ENCODE measurements at regions not wholly inside any gene's neighbourhood (a gene's known extent, or its start where the extent isn't known, plus 50 kb on each side); places are given as distances from the start of the nearest gene placed in this dataset.

DNA sequence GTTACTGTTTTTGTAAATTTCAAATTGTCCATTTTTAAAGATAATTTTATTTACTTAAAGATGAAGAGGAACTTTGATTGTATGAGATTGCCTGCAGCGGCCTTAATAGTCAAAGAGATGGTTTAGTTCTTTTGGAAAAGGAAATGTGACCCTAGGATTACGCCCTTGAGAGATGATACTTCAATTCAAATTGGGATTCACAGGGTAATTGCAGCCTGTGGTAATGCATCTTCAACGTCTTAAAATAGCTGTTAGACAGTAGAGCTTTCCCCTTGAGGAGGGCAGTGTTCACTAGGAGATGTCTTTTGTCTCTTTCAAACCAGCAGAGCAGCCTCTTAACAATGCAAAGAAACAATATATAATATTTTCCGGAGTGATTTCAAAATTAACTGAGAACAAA, 127.1 kb downstream of the TAF11L14 start:
- Histone ChIP-seq H3K9me3 (ENCODE audit: control insufficient read depth in 4 of 4, insufficient read depth in 3 of 4, low read length in 3 of 4) (peaks cover 0 to 2% (median 0%) of the 10 kb centered on the region in 4 donors), H3K36me3 (ENCODE audit: control insufficient read depth in 4 of 4, insufficient read depth in 4 of 4, low read length in 4 of 4) (no peaks in the 10 kb centered on the region)
- 52 to 70% methylated on average over 4 of the region's 4 CpGs for WGBS, 2 donors

DNA sequence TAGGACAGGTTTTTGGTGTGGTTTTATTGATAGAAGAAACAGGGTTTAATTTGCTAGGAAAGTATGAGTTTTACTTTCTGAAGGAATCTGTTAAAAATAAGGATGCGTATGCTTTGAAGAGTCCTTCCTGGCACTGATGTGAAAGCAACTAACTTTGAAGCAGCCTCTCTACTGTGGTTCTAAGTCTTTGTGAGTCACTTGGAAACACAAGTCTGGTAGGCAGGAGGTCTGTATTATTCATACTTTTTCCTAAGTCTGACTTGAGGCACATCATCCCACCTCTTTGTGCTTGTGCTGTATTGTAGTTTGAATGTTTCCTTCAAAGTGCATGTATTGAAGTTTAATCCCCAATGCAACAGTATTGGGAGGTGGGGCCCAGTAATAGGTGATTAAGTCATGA, 129.0 kb downstream of the TAF11L14 start:
- Histone ChIP-seq H3K9me3 (ENCODE audit: control insufficient read depth in 4 of 4, insufficient read depth in 3 of 4, low read length in 3 of 4) (peaks cover 0 to 4% (median 0%) of the 10 kb centered on the region in 4 donors), H3K27me3 (ENCODE audit: control insufficient read depth in 3 of 3, insufficient read depth in 3 of 3, low read length in 2 of 3) (no peaks in the 10 kb centered on the region), H3K9ac (ENCODE audit: insufficient read depth in 1 of 2, low read length in 2 of 2) (no peak overlapping the region), H3K27ac (ENCODE audit: low read depth in 1 of 2, low read length in 1 of 2) (no peak overlapping the region), H3K4me3 (no peak overlapping the region), H3K4me1 (ENCODE audit: control insufficient read depth in 5 of 5, insufficient read depth in 5 of 5, low read length in 5 of 5) (no peaks in the 10 kb centered on the region), H3K36me3 (ENCODE audit: control insufficient read depth in 4 of 4, insufficient read depth in 4 of 4, low read length in 4 of 4) (no peaks in the 10 kb centered on the region)
- TF ChIP-seq, protein P1, sequence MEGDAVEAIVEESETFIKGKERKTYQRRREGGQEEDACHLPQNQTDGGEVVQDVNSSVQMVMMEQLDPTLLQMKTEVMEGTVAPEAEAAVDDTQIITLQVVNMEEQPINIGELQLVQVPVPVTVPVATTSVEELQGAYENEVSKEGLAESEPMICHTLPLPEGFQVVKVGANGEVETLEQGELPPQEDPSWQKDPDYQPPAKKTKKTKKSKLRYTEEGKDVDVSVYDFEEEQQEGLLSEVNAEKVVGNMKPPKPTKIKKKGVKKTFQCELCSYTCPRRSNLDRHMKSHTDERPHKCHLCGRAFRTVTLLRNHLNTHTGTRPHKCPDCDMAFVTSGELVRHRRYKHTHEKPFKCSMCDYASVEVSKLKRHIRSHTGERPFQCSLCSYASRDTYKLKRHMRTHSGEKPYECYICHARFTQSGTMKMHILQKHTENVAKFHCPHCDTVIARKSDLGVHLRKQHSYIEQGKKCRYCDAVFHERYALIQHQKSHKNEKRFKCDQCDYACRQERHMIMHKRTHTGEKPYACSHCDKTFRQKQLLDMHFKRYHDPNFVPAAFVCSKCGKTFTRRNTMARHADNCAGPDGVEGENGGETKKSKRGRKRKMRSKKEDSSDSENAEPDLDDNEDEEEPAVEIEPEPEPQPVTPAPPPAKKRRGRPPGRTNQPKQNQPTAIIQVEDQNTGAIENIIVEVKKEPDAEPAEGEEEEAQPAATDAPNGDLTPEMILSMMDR (IDR thresholded peaks at IDR 0.05; ENCODE audit: control extremely low read depth, extremely low read depth), result no peak
- WGBS, 2 donors, result 92 to 96% methylated on average over 1 of the region's 1 CpG
- DNase-seq (no peak), ATAC-seq (ENCODE audit: insufficient read depth, low FRiP score) (no peak)

More for the DNA sequence above, 127.1 kb downstream of the TAF11L14 start:
- Histone ChIP-seq H3K27ac (ENCODE audit: low read depth in 1 of 2, low read length in 1 of 2) (no peak overlapping the region), H3K4me3 (no peak overlapping the region), H3K9ac (ENCODE audit: insufficient read depth in 1 of 2, low read length in 2 of 2) (no peak overlapping the region), H3K27me3 (ENCODE audit: control insufficient read depth in 3 of 3, insufficient read depth in 3 of 3, low read length in 2 of 3) (no peaks in the 10 kb centered on the region), H3K4me1 (ENCODE audit: control insufficient read depth in 5 of 5, insufficient read depth in 5 of 5, low read length in 5 of 5) (no peaks in the 10 kb centered on the region)
- TF ChIP-seq, protein P1 (IDR thresholded peaks at IDR 0.05; ENCODE audit: control extremely low read depth, extremely low read depth), result no peak
- DNase-seq, result no peak
- ATAC-seq (ENCODE audit: insufficient read depth, low FRiP score), result no peak

DNA sequence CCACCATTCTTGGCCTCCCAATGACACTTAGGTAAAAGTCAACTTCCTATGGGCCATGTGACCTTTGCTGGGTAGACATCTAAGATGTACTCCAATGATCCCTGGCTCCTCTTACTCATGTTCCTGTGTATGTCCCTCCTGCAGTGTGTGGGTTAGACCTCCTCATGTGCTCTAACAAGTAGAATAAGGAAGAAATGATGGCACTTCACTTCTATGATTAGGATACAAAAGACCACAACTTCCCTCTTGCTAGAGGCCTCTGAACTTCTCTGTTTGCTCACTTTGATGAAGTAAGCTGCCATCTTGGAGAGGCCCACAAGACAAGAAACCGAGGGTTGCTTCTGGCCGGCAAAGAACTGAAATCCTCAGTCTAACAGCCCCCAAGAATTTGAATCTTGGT, 131.8 kb downstream of the TAF11L14 start:
- H3K9me3 ChIP-seq (ENCODE audit: control insufficient read depth in 4 of 4, insufficient read depth in 3 of 4, low read length in 3 of 4), result peaks cover 0 to 4% (median 0%) of the 10 kb centered on the region in 4 donors
- H3K27me3 ChIP-seq (ENCODE audit: control insufficient read depth in 3 of 3, insufficient read depth in 3 of 3, low read length in 2 of 3), result no peaks in the 10 kb centered on the region
- 82 to 99% methylated on average over 2 of the region's 2 CpGs for WGBS, 2 donors
- H3K36me3 ChIP-seq (ENCODE audit: control insufficient read depth in 4 of 4, insufficient read depth in 4 of 4, low read length in 4 of 4), result no peaks in the 10 kb centered on the region
- no peak for ATAC-seq (ENCODE audit: insufficient read depth, low FRiP score)
- H3K27ac ChIP-seq (ENCODE audit: low read depth in 1 of 2, low read length in 1 of 2), result no peak overlapping the region
- H3K4me3 ChIP-seq, result no peak overlapping the region
- TF ChIP-seq, protein P1 (IDR thresholded peaks at IDR 0.05; ENCODE audit: control extremely low read depth, extremely low read depth), result no peak
- DNase-seq, result no peak
- H3K4me1 ChIP-seq (ENCODE audit: control insufficient read depth in 5 of 5, insufficient read depth in 5 of 5, low read length in 5 of 5), result no peaks in the 10 kb centered on the region
- H3K9ac ChIP-seq (ENCODE audit: insufficient read depth in 1 of 2, low read length in 2 of 2), result no peak overlapping the region

DNA sequence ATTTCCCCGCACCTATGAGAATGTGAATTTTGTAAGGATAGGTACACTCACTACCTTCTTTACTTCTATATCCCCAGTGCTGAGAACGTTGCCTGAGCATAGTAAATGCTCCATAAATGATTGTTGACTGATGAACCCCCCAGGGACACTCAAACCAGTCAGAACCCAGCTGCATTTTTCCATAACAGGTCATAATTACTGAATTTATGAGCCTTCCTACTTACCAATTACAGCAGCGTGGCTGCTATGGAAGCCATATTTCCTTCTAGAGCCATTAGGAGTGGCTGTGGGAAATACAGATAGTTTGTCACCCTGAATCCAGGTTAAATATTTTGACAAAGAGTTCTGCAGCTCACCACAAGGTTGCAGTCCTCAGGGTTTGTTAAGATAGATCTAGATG, 135.0 kb downstream of the TAF11L14 start:
- Histone ChIP-seq H3K36me3 (ENCODE audit: control insufficient read depth in 4 of 4, insufficient read depth in 4 of 4, low read length in 4 of 4) (no peaks in the 10 kb centered on the region), H3K9me3 (ENCODE audit: control insufficient read depth in 4 of 4, insufficient read depth in 3 of 4, low read length in 3 of 4) (peaks cover 0 to 5% (median 0%) of the 10 kb centered on the region in 4 donors), H3K9ac (ENCODE audit: insufficient read depth in 1 of 2, low read length in 2 of 2) (no peak overlapping the region), H3K4me1 (ENCODE audit: control insufficient read depth in 5 of 5, insufficient read depth in 5 of 5, low read length in 5 of 5) (no peaks in the 10 kb centered on the region), H3K4me3 (no peak overlapping the region), H3K27ac (ENCODE audit: low read depth in 1 of 2, low read length in 1 of 2) (no peak overlapping the region), H3K27me3 (ENCODE audit: control insufficient read depth in 3 of 3, insufficient read depth in 3 of 3, low read length in 2 of 3) (no peaks in the 10 kb centered on the region)
- TF ChIP-seq, protein P1 (IDR thresholded peaks at IDR 0.05; ENCODE audit: control extremely low read depth, extremely low read depth), result no peak
- DNase-seq (no peak), ATAC-seq (ENCODE audit: insufficient read depth, low FRiP score) (no peak)
- 79% methylated on average over 3 of the region's 3 CpGs for whole genome bisulfite sequencing, 2 donors
